ENCODE measurements at regions not wholly inside any gene's neighbourhood (a gene's known extent, or its start where the extent isn't known, plus 50 kb on each side); places are given as distances from the start of the nearest gene placed in this dataset.

- H3K4me1 ChIP-seq: no peaks in the 10 kb centered on the region
- no peaks in the 10 kb centered on the region for H3K27me3 ChIP-seq
- H3K9me3 ChIP-seq: no peaks in the 10 kb centered on the region
- H3K4me3 ChIP-seq: no peak overlapping the region
- intact Hi-C loops (cut with DNase I): no loop called here
- TF ChIP-seq POLR2AphosphoS5 (IDR thresholded peaks at IDR 0.05): no peak
- TF ChIP-seq CTCF (IDR thresholded peaks at IDR 0.05): no peak
- no peak for TF ChIP-seq POLR2A (IDR thresholded peaks at IDR 0.05; ENCODE audit: low read depth)
- no peaks in the 10 kb centered on the region for H3K36me3 ChIP-seq
- WGBS: 62% methylated on average over 7 of the region's 7 CpGs
- DNase-seq (ENCODE audit: extremely low spot score): no peak
- no peak overlapping the region for H3K27ac ChIP-seq (replicated peaks in 1 of 4)
Observed at GRCh38 chr1:208324005-208324404, 79.8 kb upstream of the PLXNA2 start.

- Histone ChIP-seq H3K9me3 (no peaks in the 10 kb centered on the region), H3K36me3 (no peaks in the 10 kb centered on the region), H3K4me3 (no peak overlapping the region), H3K27me3 (no peaks in the 10 kb centered on the region), H3K27ac (replicated peaks in 1 of 4) (no peak overlapping the region), H3K4me1 (no peaks in the 10 kb centered on the region)
- intact Hi-C loops (cut with DNase I): no loop called here
- no peak for DNase-seq (ENCODE audit: extremely low spot score)
- WGBS: 67% methylated on average over 1 of the region's 1 CpG
- TF ChIP-seq EP300 (IDR thresholded peaks at IDR 0.05): no peak
- no peak for TF ChIP-seq POLR2A (IDR thresholded peaks at IDR 0.05; ENCODE audit: low read depth)
- no peak for TF ChIP-seq CTCF (IDR thresholded peaks at IDR 0.05)
- no peak for TF ChIP-seq POLR2AphosphoS5 (IDR thresholded peaks at IDR 0.05)
Observed at GRCh38 chr1:208326033-208326432, 81.8 kb upstream of the PLXNA2 start.

GRCh38 chr1:208329300-208329699 lies 85.1 kb upstream of the PLXNA2 start:
- Histone ChIP-seq H3K4me1 (peaks cover 0 to 10% (median 7%) of the 10 kb centered on the region in 4 donors), H3K27ac (replicated peaks in 1 of 4) (no peak overlapping the region), H3K27me3 (no peaks in the 10 kb centered on the region), H3K4me3 (no peak overlapping the region), H3K9me3 (no peaks in the 10 kb centered on the region), H3K36me3 (no peaks in the 10 kb centered on the region)
- WGBS: 93% methylated on average over 2 of the region's 2 CpGs
- TF ChIP-seq POLR2A (IDR thresholded peaks at IDR 0.05; ENCODE audit: low read depth): no peak
- no peak for TF ChIP-seq EP300 (IDR thresholded peaks at IDR 0.05)
- no peak for TF ChIP-seq CTCF (IDR thresholded peaks at IDR 0.05)
- no peak for TF ChIP-seq POLR2AphosphoS5 (IDR thresholded peaks at IDR 0.05)
- intact Hi-C loops (cut with DNase I): no loop called here
- DNase-seq (ENCODE audit: extremely low spot score): no peak

- no peak for DNase-seq (ENCODE audit: extremely low spot score)
- no peaks in the 10 kb centered on the region for H3K36me3 ChIP-seq
- TF ChIP-seq POLR2A (IDR thresholded peaks at IDR 0.05; ENCODE audit: low read depth): no peak
- TF ChIP-seq POLR2AphosphoS5 (IDR thresholded peaks at IDR 0.05): no peak
- TF ChIP-seq CTCF (IDR thresholded peaks at IDR 0.05): no peak
- TF ChIP-seq EP300 (IDR thresholded peaks at IDR 0.05): no peak
Observed at GRCh38 chr1:208332036-208332773, 88.0 kb upstream of the PLXNA2 start.

GRCh38 chr1:208332774-208333126 lies 88.6 kb upstream of the PLXNA2 start:
- intact Hi-C loops (cut with DNase I): no loop called here
- no peak for DNase-seq (ENCODE audit: extremely low spot score)
- Histone ChIP-seq H3K27ac (replicated peaks in 1 of 4) (no peak overlapping the region), H3K4me1 (peaks cover 0 to 10% (median 7%) of the 10 kb centered on the region in 4 donors), H3K27me3 (no peaks in the 10 kb centered on the region), H3K4me3 (no peak overlapping the region), H3K9me3 (no peaks in the 10 kb centered on the region), H3K36me3 (no peaks in the 10 kb centered on the region)
- TF ChIP-seq POLR2A (IDR thresholded peaks at IDR 0.05; ENCODE audit: low read depth) (no peak), CTCF (IDR thresholded peaks at IDR 0.05) (no peak), POLR2AphosphoS5 (IDR thresholded peaks at IDR 0.05) (no peak), EP300 (IDR thresholded peaks at IDR 0.05) (no peak)
- 42% methylated on average over 1 of the region's 1 CpG for WGBS

More at GRCh38 chr1:208332036-208332773, 88.0 kb upstream of the PLXNA2 start:
- Histone ChIP-seq H3K4me1 (peaks cover 0 to 10% (median 7%) of the 10 kb centered on the region in 4 donors), H3K27ac (replicated peaks in 1 of 4) (no peak overlapping the region), H3K27me3 (no peaks in the 10 kb centered on the region), H3K9me3 (no peaks in the 10 kb centered on the region), H3K4me3 (no peak overlapping the region)
- intact Hi-C loops (cut with DNase I): no loop called here
- WGBS: 87% methylated on average over 6 of the region's 6 CpGs
